ENCODE measurements at regions not wholly inside any gene's neighbourhood (a gene's known extent, or its start where the extent isn't known, plus 50 kb on each side); places are given as distances from the start of the nearest gene placed in this dataset.

DNA sequence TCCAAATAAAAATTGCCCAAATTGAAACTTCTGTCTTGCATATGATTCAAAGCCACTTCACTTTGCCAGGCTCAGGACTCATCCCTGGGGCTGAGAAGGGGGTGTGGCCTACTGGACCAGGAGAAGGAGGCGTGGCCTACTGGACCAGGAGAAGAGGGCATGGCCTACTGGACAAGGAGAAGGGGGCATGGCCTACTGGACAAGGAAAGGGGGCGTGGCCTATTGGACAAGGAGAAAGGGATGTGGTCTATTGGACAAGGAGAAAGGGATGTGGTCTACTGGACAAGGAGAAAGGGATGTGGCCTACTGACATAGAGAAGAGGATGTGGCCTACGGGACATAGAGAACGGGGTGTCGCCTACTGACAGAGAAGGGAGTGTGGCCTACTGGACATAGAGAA, 405.3 kb downstream of the RRAGC start:
- TF ChIP-seq, protein P1, sequence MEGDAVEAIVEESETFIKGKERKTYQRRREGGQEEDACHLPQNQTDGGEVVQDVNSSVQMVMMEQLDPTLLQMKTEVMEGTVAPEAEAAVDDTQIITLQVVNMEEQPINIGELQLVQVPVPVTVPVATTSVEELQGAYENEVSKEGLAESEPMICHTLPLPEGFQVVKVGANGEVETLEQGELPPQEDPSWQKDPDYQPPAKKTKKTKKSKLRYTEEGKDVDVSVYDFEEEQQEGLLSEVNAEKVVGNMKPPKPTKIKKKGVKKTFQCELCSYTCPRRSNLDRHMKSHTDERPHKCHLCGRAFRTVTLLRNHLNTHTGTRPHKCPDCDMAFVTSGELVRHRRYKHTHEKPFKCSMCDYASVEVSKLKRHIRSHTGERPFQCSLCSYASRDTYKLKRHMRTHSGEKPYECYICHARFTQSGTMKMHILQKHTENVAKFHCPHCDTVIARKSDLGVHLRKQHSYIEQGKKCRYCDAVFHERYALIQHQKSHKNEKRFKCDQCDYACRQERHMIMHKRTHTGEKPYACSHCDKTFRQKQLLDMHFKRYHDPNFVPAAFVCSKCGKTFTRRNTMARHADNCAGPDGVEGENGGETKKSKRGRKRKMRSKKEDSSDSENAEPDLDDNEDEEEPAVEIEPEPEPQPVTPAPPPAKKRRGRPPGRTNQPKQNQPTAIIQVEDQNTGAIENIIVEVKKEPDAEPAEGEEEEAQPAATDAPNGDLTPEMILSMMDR (IDR thresholded peaks at IDR 0.05), result no peak
- no peak for TF ChIP-seq EZH2 (IDR thresholded peaks at IDR 0.05)
